BE2C (cell line): ENCODE measurements at regions not wholly inside any gene's neighbourhood (a gene's known extent, or its start where the extent isn't known, plus 50 kb on each side); places are given as distances from the start of the nearest gene placed in this dataset.

Experiments
- DNase-seq: peaks from one replicate; pipeline ENCODE4 v3.0.0-alpha.2; 2020
- H3K27me3 ChIP-seq: fragments of 250-450 bp; sonication (Bioruptor Pico); 2 replicates; pipeline ENCODE4 v1.5.1; 2020; ENCODE audit warnings: mild to moderate bottlenecking
- H3K36me3 ChIP-seq: fragments of 250-450 bp; sonication (Bioruptor Pico); 2 replicates; pipeline ENCODE4 v1.5.1; 2020; ENCODE audit warnings: mild to moderate bottlenecking
- H3K4me1 ChIP-seq: fragments of 250-450 bp; sonication (Bioruptor Pico); 2 replicates; pipeline ENCODE4 v1.5.1; 2020
- H3K4me3 ChIP-seq: 2 replicates; pipeline ENCODE4 v1.5.1; 2011; ENCODE audit warnings: low read depth, low read length
- H3K9me3 ChIP-seq: fragments of 250-450 bp; sonication (Bioruptor Pico); 2 replicates; pipeline ENCODE4 v1.5.1; 2020
- TF ChIP-seq, protein P1 (sequence below): IDR thresholded peaks from 2 replicates; pipeline ENCODE4 v1.5.1; 2012; ENCODE audit warnings: mild to moderate bottlenecking, low read depth, low read length

GRCh38 chr3:187972454-187972853 lies 181.5 kb upstream of the LPP start:
- Histone ChIP-seq H3K36me3 (no peaks in the 10 kb centered on the region), H3K4me3 (no peak overlapping the region), H3K4me1 (no peaks in the 10 kb centered on the region), H3K27me3 (no peaks in the 10 kb centered on the region), H3K9me3 (no peaks in the 10 kb centered on the region)
- TF ChIP-seq, protein P1, sequence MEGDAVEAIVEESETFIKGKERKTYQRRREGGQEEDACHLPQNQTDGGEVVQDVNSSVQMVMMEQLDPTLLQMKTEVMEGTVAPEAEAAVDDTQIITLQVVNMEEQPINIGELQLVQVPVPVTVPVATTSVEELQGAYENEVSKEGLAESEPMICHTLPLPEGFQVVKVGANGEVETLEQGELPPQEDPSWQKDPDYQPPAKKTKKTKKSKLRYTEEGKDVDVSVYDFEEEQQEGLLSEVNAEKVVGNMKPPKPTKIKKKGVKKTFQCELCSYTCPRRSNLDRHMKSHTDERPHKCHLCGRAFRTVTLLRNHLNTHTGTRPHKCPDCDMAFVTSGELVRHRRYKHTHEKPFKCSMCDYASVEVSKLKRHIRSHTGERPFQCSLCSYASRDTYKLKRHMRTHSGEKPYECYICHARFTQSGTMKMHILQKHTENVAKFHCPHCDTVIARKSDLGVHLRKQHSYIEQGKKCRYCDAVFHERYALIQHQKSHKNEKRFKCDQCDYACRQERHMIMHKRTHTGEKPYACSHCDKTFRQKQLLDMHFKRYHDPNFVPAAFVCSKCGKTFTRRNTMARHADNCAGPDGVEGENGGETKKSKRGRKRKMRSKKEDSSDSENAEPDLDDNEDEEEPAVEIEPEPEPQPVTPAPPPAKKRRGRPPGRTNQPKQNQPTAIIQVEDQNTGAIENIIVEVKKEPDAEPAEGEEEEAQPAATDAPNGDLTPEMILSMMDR = no peak
- no peak for DNase-seq

GRCh38 chr3:187973977-187974870 lies 179.7 kb upstream of the LPP start:
- Histone ChIP-seq H3K4me3 (no peak overlapping the region), H3K27me3 (no peaks in the 10 kb centered on the region), H3K9me3 (no peaks in the 10 kb centered on the region), H3K36me3 (no peaks in the 10 kb centered on the region), H3K4me1 (no peaks in the 10 kb centered on the region)
- TF ChIP-seq, protein P1 = no peak
- DNase-seq = no peak

- H3K36me3 ChIP-seq = no peaks in the 10 kb centered on the region
- no peaks in the 10 kb centered on the region for H3K4me1 ChIP-seq
- no peak for DNase-seq
- TF ChIP-seq, protein P1 = no peak
- H3K27me3 ChIP-seq = no peaks in the 10 kb centered on the region
- no peak overlapping the region for H3K4me3 ChIP-seq
- H3K9me3 ChIP-seq = no peaks in the 10 kb centered on the region
Measured at GRCh38 chr3:187974871-187975271, 179.1 kb upstream of the LPP start.

DNA sequence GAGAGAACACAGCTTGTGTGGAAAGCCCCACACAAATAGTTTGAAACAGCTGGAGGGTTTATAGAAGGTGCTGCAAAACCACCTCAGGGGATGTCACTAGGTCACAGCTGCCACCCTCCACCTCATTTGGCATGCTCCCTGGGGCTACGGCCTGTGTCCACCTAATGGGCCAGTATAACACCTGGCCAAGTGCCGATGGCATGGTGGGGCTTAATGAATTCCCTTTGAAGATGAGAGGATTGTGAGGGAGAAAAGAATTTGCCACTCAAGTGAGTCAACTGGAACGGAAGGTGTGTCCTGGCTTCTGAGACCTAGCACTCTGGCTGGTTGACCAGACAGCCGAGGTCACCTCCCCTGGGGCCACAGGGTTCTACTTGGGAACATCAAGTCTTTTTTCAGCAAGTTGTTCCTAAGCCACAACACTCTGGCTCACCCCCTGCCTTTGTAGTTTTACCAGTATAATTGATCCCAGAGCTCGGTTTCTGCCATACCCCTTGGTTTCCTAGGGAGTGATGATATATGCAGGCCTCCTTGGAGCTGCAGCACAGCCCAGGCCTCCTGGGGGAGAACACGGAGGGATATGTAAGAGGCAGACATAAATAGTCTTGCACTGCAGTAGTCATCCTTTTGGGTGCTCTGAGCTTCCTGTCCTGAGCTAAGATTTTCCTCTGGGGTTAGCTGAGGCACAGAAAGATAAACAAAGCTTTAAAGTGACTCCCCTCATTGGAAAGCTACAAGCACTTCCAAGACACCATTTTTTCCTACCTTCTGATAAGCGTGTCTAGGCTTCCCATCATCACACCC lies 178.2 kb upstream of the LPP start:
- no peaks in the 10 kb centered on the region for H3K9me3 ChIP-seq
- H3K36me3 ChIP-seq = no peaks in the 10 kb centered on the region
- no peak for DNase-seq
- no peaks in the 10 kb centered on the region for H3K27me3 ChIP-seq
- H3K4me3 ChIP-seq = no peak overlapping the region
- TF ChIP-seq, protein P1 = no peak
- no peaks in the 10 kb centered on the region for H3K4me1 ChIP-seq

- Histone ChIP-seq H3K4me1 (no peaks in the 10 kb centered on the region), H3K36me3 (no peaks in the 10 kb centered on the region), H3K4me3 (no peak overlapping the region), H3K9me3 (no peaks in the 10 kb centered on the region), H3K27me3 (no peaks in the 10 kb centered on the region)
- DNase-seq = no peak
- TF ChIP-seq, protein P1 = no peak
Measured at GRCh38 chr3:187976365-187976900, 177.5 kb upstream of the LPP start.
